B cell (primary cell): ENCODE measurements at regions not wholly inside any gene's neighbourhood (a gene's known extent, or its start where the extent isn't known, plus 50 kb on each side); places are given as distances from the start of the nearest gene placed in this dataset.
"Not testable (repeated sequence)": the region's sequence is repeated elsewhere in the genome, so short reads cannot be mapped to it uniquely, and the experiment has no call there.

Source experiments
- ATAC-seq: fragments of 200-7000 bp; cut with Tn5 transposase; one replicate; pipeline ENCODE4 v1.10.0; 2021; ENCODE audit warnings: low read depth, mild to moderate bottlenecking, moderate number of reproducible peaks, moderate library complexity
- CTCF ChIA-PET: fragments of 350-600 bp; sonication (Branson Sonifier 250); formaldehyde crosslinking; loops from one replicate; lab custom pipeline; 2021; ENCODE audit warnings: antibody characterized with exemption, inconsistent platforms; lab: Charles Lee
- POLR2A ChIA-PET: fragments of 350-600 bp; sonication (Branson Sonifier 250); formaldehyde crosslinking; loops from one replicate; lab custom pipeline; 2021; ENCODE audit warnings: antibody characterized with exemption; lab: Charles Lee
- DNase-seq: peaks from one replicate; pipeline ENCODE4 v3.0.0; 2013
- H2AFZ ChIP-seq: 2 replicates; pipeline ENCODE4 v1.6.1; 2012; ENCODE audit warnings: mild to moderate bottlenecking, low read depth, low read length; ENCODE audit not compliant: insufficient read depth, poor library complexity, severe bottlenecking
- H3K27ac ChIP-seq, 2 donors: 1 replicate in 1 of 2; 2 replicates in 1 of 2; pipeline ENCODE4 v1.5.1; 2012 to 2013; ENCODE audit warnings: low read length in 2 of 2, mild to moderate bottlenecking in 2 of 2, moderate library complexity in 1 of 2
- H3K27me3 ChIP-seq, 4 experiments: fragments of 200-600 bp in 1 of 4; sonication (generic) in 1 of 4; replicated peaks in 1 of 4; 1 replicate in 2 of 4; 2 replicates in 2 of 4; pipeline versions ENCODE4 v1.6.1 to v1.7.0; 2013 to 2016; ENCODE audit warnings: low read length in 3 of 4, mild to moderate bottlenecking in 2 of 4, mixed read lengths in 1 of 4, moderate library complexity in 1 of 4; ENCODE audit not compliant: insufficient read depth in 4 of 4, control insufficient read depth in 3 of 4; ENCODE audit errors: control extremely low read depth in 1 of 4
- H3K36me3 ChIP-seq, 2 experiments: replicated peaks in 1 of 2; 1 replicate in 1 of 2; 2 replicates in 1 of 2; pipeline versions ENCODE4 v1.6.1 to v1.7.1; 2013; ENCODE audit warnings: low read length in 1 of 2; ENCODE audit not compliant: insufficient read depth in 2 of 2, control insufficient read depth in 1 of 2; ENCODE audit errors: control extremely low read depth in 1 of 2, extremely low read depth in 1 of 2
- H3K4me1 ChIP-seq, 2 donors: fragments of 200-600 bp in 1 of 2; sonication (generic) in 1 of 2; 1 replicate in 1 of 2; 2 replicates in 1 of 2; pipeline versions ENCODE4 v1.5.1 to v1.6.1; 2013 to 2017; ENCODE audit warnings: low read length in 2 of 2; ENCODE audit not compliant: control insufficient read depth in 2 of 2, insufficient read depth in 2 of 2
- H3K4me2 ChIP-seq: replicated peaks from 2 replicates; pipeline ENCODE3; 2012; ENCODE audit warnings: mild to moderate bottlenecking, low read depth, low read length; ENCODE audit not compliant: poor library complexity, severe bottlenecking
- H3K4me3 ChIP-seq, 5 experiments: fragments of 200-600 bp in 1 of 5; sonication (generic) in 1 of 5; 1 replicate in 3 of 5; 2 replicates in 2 of 5; pipeline versions ENCODE4 v1.5.1 to v1.7.0; 2011 to 2016; ENCODE audit warnings: low read length in 4 of 5, mild to moderate bottlenecking in 4 of 5, low read depth in 2 of 5, control low read depth in 1 of 5, moderate library complexity in 1 of 5; ENCODE audit not compliant: insufficient read depth in 1 of 5; ENCODE audit errors: control extremely low read depth in 1 of 5, extremely low read depth in 1 of 5
- H3K79me2 ChIP-seq: fragments of 200-600 bp; sonication (generic); one replicate; pipeline ENCODE4 v1.6.0; 2016; ENCODE audit warnings: low read length; ENCODE audit not compliant: control insufficient read depth, insufficient read depth
- H3K9ac ChIP-seq: fragments of 200-600 bp; sonication (generic); 2 replicates; pipeline ENCODE4 v1.6.1; 2017; ENCODE audit warnings: mild to moderate bottlenecking, low read length, moderate library complexity
- H3K9me3 ChIP-seq, 3 donors: one replicate each; pipeline versions ENCODE4 v1.6.1 to v1.7.1; 2013; ENCODE audit warnings: low read length in 2 of 3; ENCODE audit not compliant: control insufficient read depth in 2 of 3, insufficient read depth in 1 of 3; ENCODE audit errors: control extremely low read depth in 1 of 3
- H4K20me1 ChIP-seq: 2 replicates; pipeline ENCODE4 v1.6.0; 2012; ENCODE audit warnings: mild to moderate bottlenecking, low read length; ENCODE audit not compliant: insufficient read depth, control insufficient read depth, poor library complexity, severe bottlenecking
- H3K27ac Mint-ChIP-seq: one replicate; pipeline ENCODE4 v1.8.0; 2021; ENCODE audit warnings: mixed read lengths
- H3K27me3 Mint-ChIP-seq: one replicate; pipeline ENCODE4 v1.8.0; 2021; ENCODE audit warnings: mixed read lengths
- H3K4me1 Mint-ChIP-seq: one replicate; pipeline ENCODE4 v1.8.0; 2021; ENCODE audit warnings: mixed read lengths
- H3K4me3 Mint-ChIP-seq: one replicate; pipeline ENCODE4 v1.8.0; 2021; ENCODE audit warnings: mixed read lengths
- H3K9me3 Mint-ChIP-seq: one replicate; pipeline ENCODE4 v1.8.0; 2022; ENCODE audit warnings: mixed read lengths; ENCODE audit not compliant: insufficient read depth
- CTCF ChIP-seq: fragments of 200-600 bp; IDR thresholded peaks from one replicate; pipeline ENCODE4 v1.8.0; 2022; ENCODE audit warnings: antibody characterized with exemption, mild to moderate bottlenecking
- EZH2 ChIP-seq: IDR thresholded peaks from 2 replicates; pipeline ENCODE4 v1.6.1; 2012; ENCODE audit warnings: borderline replicate concordance, low read depth, mild to moderate bottlenecking, moderate library complexity, low read length; ENCODE audit not compliant: insufficient read depth, poor library complexity, severe bottlenecking
- WGBS: methylation state at CpG from one replicate; pipeline ENCODE4 v1.1.5; 2013; ENCODE audit warnings: missing lambda C conversion rate; ENCODE audit not compliant: insufficient coverage; 5-methylcytosine and 5-hydroxymethylcytosine counted together
- intact Hi-C: fragments of 100-400 bp; cut with micrococcal nuclease; formaldehyde crosslinking; loops from one replicate; pipeline ENCODE4 v1.10.0; 2022

- ChIA-PET CTCF (no interaction called here), POLR2A (no interaction called here)
- Histone ChIP-seq H2AFZ (no peak overlapping the region), H3K36me3 (no peaks in the 10 kb centered on the region), H3K9me3 (no peaks in the 10 kb centered on the region), H3K9ac (no peak overlapping the region), H3K27me3 (no peaks in the 10 kb centered on the region), H3K79me2 (no peaks in the 10 kb centered on the region), H3K4me2 (no peak overlapping the region), H3K4me3 (no peak overlapping the region), H4K20me1 (no peaks in the 10 kb centered on the region), H3K4me1 (no peaks in the 10 kb centered on the region), H3K27ac (no peak overlapping the region)
- H3K4me1 Mint-ChIP-seq: no peaks in the 10 kb centered on the region
- no peak for TF ChIP-seq CTCF
- no peak for TF ChIP-seq EZH2
- intact Hi-C loops: no loop called here
- H3K4me3 Mint-ChIP-seq: no peak overlapping the region
- H3K27ac Mint-ChIP-seq: no peak overlapping the region
- no CpG with 5 or more reads among the region's 2 CpGs for WGBS
- no peak for ATAC-seq
- peaks cover 6% of the 10 kb centered on the region for H3K9me3 Mint-ChIP-seq
- H3K27me3 Mint-ChIP-seq: no peaks in the 10 kb centered on the region
- no peak for DNase-seq
Measured at GRCh38 chr15:96213045-96213444, 117.5 kb upstream of the NR2F2 start.

- H4K20me1 ChIP-seq: no peaks in the 10 kb centered on the region
- H3K9me3 ChIP-seq: no peaks in the 10 kb centered on the region
- no peaks in the 10 kb centered on the region for H3K79me2 ChIP-seq
- no peak for DNase-seq
- Mint-ChIP-seq H3K4me1 (no peaks in the 10 kb centered on the region), H3K9me3 (peaks cover 6% of the 10 kb centered on the region), H3K27ac (no peak overlapping the region), H3K4me3 (no peak overlapping the region), H3K27me3 (no peaks in the 10 kb centered on the region)
- H3K4me2 ChIP-seq: no peak overlapping the region
- H2AFZ ChIP-seq: no peak overlapping the region
- intact Hi-C loops: no loop called here
- H3K27me3 ChIP-seq: no peaks in the 10 kb centered on the region
- H3K36me3 ChIP-seq: no peaks in the 10 kb centered on the region
- H3K27ac ChIP-seq: no peak overlapping the region
- TF ChIP-seq EZH2: no peak
- CTCF ChIA-PET: no interaction called here
- 77% methylated on average over 3 of the region's 4 CpGs for WGBS
- POLR2A ChIA-PET: no interaction called here
- ATAC-seq: no peak
- no peaks in the 10 kb centered on the region for H3K4me1 ChIP-seq
- no peak overlapping the region for H3K4me3 ChIP-seq
- no peak overlapping the region for H3K9ac ChIP-seq
Measured at GRCh38 chr15:96213896-96214295, 116.6 kb upstream of the NR2F2 start.

- H3K4me3 ChIP-seq, H3K27ac ChIP-seq, H2AFZ ChIP-seq, H4K20me1 ChIP-seq, H3K27ac Mint-ChIP-seq, POLR2A ChIA-PET, H3K4me1 Mint-ChIP-seq, H3K27me3 Mint-ChIP-seq, CTCF ChIA-PET, ATAC-seq, DNase-seq, H3K4me1 ChIP-seq, H3K4me3 Mint-ChIP-seq, H3K79me2 ChIP-seq, H3K9me3 ChIP-seq, H3K9me3 Mint-ChIP-seq, H3K4me2 ChIP-seq, H3K36me3 ChIP-seq, intact Hi-C loops, H3K27me3 ChIP-seq, H3K9ac ChIP-seq: not testable (repeated sequence)
- WGBS: no CpG with 5 or more reads among the region's 1 CpG
Measured at GRCh38 chr15:96216481-96216880, 114.0 kb upstream of the NR2F2 start.
